Nephron progenitor cell (in vitro differentiated cells): ENCODE measurements at regions not wholly inside any gene's neighbourhood (a gene's known extent, or its start where the extent isn't known, plus 50 kb on each side); places are given as distances from the start of the nearest gene placed in this dataset.

Source experiments
- DNase-seq: peaks from one replicate; pipeline ENCODE4 v3.0.0; 2021
- H3K27ac Mint-ChIP-seq: 2 replicates; pipeline ENCODE4 v1.8.0; 2021; ENCODE audit warnings: mild to moderate bottlenecking, moderate library complexity, mixed read lengths
- H3K27me3 Mint-ChIP-seq: 2 replicates; pipeline ENCODE4 v1.8.0; 2021; ENCODE audit warnings: mild to moderate bottlenecking, low read depth, mixed read lengths; ENCODE audit not compliant: poor library complexity
- H3K36me3 Mint-ChIP-seq: 2 replicates; pipeline ENCODE4 v1.8.0; 2021; ENCODE audit warnings: low read depth, mixed read lengths
- H3K4me1 Mint-ChIP-seq: 2 replicates; pipeline ENCODE4 v1.8.0; 2021; ENCODE audit warnings: mixed read lengths
- H3K4me3 Mint-ChIP-seq: 2 replicates; pipeline ENCODE4 v1.8.0; 2021; ENCODE audit warnings: mild to moderate bottlenecking, moderate library complexity, mixed read lengths
- H3K9me3 Mint-ChIP-seq: 2 replicates; pipeline ENCODE4 v1.8.0; 2021; ENCODE audit warnings: mild to moderate bottlenecking, moderate library complexity, mixed read lengths
- CTCF ChIP-seq: fragments of 200-600 bp; sonication (generic); IDR thresholded peaks from 2 replicates; pipeline ENCODE4 v1.5.0; 2021; ENCODE audit warnings: antibody characterized with exemption

- no peaks in the 10 kb centered on the region for H3K4me1 Mint-ChIP-seq
- no peak for DNase-seq
- TF ChIP-seq CTCF: no peak
- no peaks in the 10 kb centered on the region for H3K36me3 Mint-ChIP-seq
- no peak overlapping the region for H3K27ac Mint-ChIP-seq
- H3K27me3 Mint-ChIP-seq: peaks cover 16% of the 10 kb centered on the region
- H3K9me3 Mint-ChIP-seq: no peaks in the 10 kb centered on the region
- no peak overlapping the region for H3K4me3 Mint-ChIP-seq
Measured at GRCh38 chr9:1960342-1961042, 54.7 kb upstream of the SMARCA2 start.

- Mint-ChIP-seq H3K36me3 (no peaks in the 10 kb centered on the region), H3K27me3 (peaks cover 19% of the 10 kb centered on the region), H3K4me1 (no peaks in the 10 kb centered on the region), H3K9me3 (no peaks in the 10 kb centered on the region), H3K4me3 (no peak overlapping the region), H3K27ac (no peak overlapping the region)
- DNase-seq: no peak
- TF ChIP-seq CTCF: no peak
Measured at GRCh38 chr9:1962122-1962521, 53.0 kb upstream of the SMARCA2 start.

- no peak for DNase-seq
- H3K27ac Mint-ChIP-seq: no peak overlapping the region
- peaks cover 22% of the 10 kb centered on the region for H3K27me3 Mint-ChIP-seq
- no peaks in the 10 kb centered on the region for H3K9me3 Mint-ChIP-seq
- no peaks in the 10 kb centered on the region for H3K4me1 Mint-ChIP-seq
- no peak for TF ChIP-seq CTCF
- no peaks in the 10 kb centered on the region for H3K36me3 Mint-ChIP-seq
- H3K4me3 Mint-ChIP-seq: no peak overlapping the region
Measured at GRCh38 chr9:1962588-1963106, 52.5 kb upstream of the SMARCA2 start.

- no peak for TF ChIP-seq CTCF
- Mint-ChIP-seq H3K4me3 (no peak overlapping the region), H3K27ac (no peak overlapping the region), H3K4me1 (no peaks in the 10 kb centered on the region), H3K27me3 (peaks cover 18% of the 10 kb centered on the region), H3K9me3 (no peaks in the 10 kb centered on the region), H3K36me3 (no peaks in the 10 kb centered on the region)
- no peak for DNase-seq
Measured at GRCh38 chr9:1964093-1964492, 51.1 kb upstream of the SMARCA2 start.
